Gastroesophageal sphincter (tissue), 3 donors: ENCODE measurements at regions not wholly inside any gene's neighbourhood (a gene's known extent, or its start where the extent isn't known, plus 50 kb on each side); places are given as distances from the start of the nearest gene placed in this dataset.

Experiments used
- CTCF ChIP-seq, 4 experiments: fragments of 200-600 bp in 2 of 4; fragments of 450-650 bp in 2 of 4; sonication (generic) in 1 of 4; IDR thresholded peaks; one replicate each; pipeline ENCODE4 v1.5.1; 2017 to 2019; ENCODE audit warnings: antibody characterized with exemption in 4 of 4, mild to moderate bottlenecking in 2 of 4, moderate library complexity in 2 of 4
- EP300 ChIP-seq: sonication (generic); formaldehyde crosslinking; IDR thresholded peaks from one replicate; pipeline ENCODE4 v1.6.1; 2017; ENCODE audit warnings: antibody characterized with exemption, mild to moderate bottlenecking
- POLR2A ChIP-seq, 2 donors: fragments of 450-650 bp; IDR thresholded peaks; one replicate each; pipeline ENCODE4 v1.6.1; 2017; ENCODE audit warnings: antibody characterized with exemption in 2 of 2, mild to moderate bottlenecking in 2 of 2, moderate library complexity in 1 of 2
- POLR2AphosphoS5 ChIP-seq: sonication (generic); formaldehyde crosslinking; IDR thresholded peaks from one replicate; pipeline ENCODE4 v1.6.1; 2017; ENCODE audit warnings: antibody characterized with exemption

GRCh38 chr1:221101807-221102605 lies 222.8 kb downstream of the HLX start:
- TF ChIP-seq CTCF (IDR thresholded peaks at IDR 0.05) (no peak), POLR2AphosphoS5 (no peak), POLR2A (IDR thresholded peaks at IDR 0.05) (no peak), EP300 (no peak)
